ENCODE measurements at regions not wholly inside any gene's neighbourhood (a gene's known extent, or its start where the extent isn't known, plus 50 kb on each side); places are given as distances from the start of the nearest gene placed in this dataset.

DNA sequence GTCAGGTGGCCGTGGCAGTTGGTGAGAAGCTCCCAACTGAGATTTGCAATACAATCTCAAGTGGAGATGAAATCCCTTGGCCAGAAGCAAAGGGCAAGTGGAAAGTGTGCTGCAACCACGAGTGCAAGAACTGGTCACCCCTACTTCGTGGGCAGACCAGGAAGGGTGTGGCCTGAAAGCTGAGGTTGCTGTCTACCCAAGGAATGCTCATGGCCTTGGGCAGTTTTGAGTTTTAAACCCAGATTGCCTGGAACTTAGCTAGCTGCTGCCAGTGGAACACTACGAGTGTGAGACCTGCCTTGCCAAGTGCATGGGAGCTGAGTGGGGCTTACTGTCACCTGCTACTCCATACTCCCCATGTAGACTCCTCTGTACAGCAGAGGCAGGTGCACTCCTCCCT is 113.3 kb upstream of the FAT3 start:
- Mint-ChIP-seq H3K9me3 (peaks cover 20% of the 10 kb centered on the region), H3K4me3 (no peak overlapping the region), H3K27me3 (ENCODE audit: low read depth) (no peaks in the 10 kb centered on the region), H3K4me1 (no peaks in the 10 kb centered on the region), H3K36me3 (ENCODE audit: low read depth) (peaks cover 6% of the 10 kb centered on the region), H3K27ac (no peak overlapping the region)
- TF ChIP-seq, protein P1, sequence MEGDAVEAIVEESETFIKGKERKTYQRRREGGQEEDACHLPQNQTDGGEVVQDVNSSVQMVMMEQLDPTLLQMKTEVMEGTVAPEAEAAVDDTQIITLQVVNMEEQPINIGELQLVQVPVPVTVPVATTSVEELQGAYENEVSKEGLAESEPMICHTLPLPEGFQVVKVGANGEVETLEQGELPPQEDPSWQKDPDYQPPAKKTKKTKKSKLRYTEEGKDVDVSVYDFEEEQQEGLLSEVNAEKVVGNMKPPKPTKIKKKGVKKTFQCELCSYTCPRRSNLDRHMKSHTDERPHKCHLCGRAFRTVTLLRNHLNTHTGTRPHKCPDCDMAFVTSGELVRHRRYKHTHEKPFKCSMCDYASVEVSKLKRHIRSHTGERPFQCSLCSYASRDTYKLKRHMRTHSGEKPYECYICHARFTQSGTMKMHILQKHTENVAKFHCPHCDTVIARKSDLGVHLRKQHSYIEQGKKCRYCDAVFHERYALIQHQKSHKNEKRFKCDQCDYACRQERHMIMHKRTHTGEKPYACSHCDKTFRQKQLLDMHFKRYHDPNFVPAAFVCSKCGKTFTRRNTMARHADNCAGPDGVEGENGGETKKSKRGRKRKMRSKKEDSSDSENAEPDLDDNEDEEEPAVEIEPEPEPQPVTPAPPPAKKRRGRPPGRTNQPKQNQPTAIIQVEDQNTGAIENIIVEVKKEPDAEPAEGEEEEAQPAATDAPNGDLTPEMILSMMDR (IDR thresholded peaks at IDR 0.05; ENCODE audit: unreplicated experiment in 3 of 3): no peak

- H3K4me3 Mint-ChIP-seq: no peak overlapping the region
- H3K9me3 Mint-ChIP-seq: peaks cover 12% of the 10 kb centered on the region
- H3K4me1 Mint-ChIP-seq: no peaks in the 10 kb centered on the region
- no peak overlapping the region for H3K27ac Mint-ChIP-seq
- TF ChIP-seq, protein P1 (IDR thresholded peaks at IDR 0.05; ENCODE audit: unreplicated experiment in 3 of 3): no peak
- peaks cover 6% of the 10 kb centered on the region for H3K36me3 Mint-ChIP-seq (ENCODE audit: low read depth)
- H3K27me3 Mint-ChIP-seq (ENCODE audit: low read depth): no peaks in the 10 kb centered on the region
These were observed 115.2 kb upstream of the FAT3 start for GRCh38 chr11:92109466-92109865.

- no peaks in the 10 kb centered on the region for H3K36me3 Mint-ChIP-seq (ENCODE audit: low read depth)
- no peaks in the 10 kb centered on the region for H3K9me3 Mint-ChIP-seq
- no peaks in the 10 kb centered on the region for H3K27me3 Mint-ChIP-seq (ENCODE audit: low read depth)
- TF ChIP-seq, protein P1 (IDR thresholded peaks at IDR 0.05; ENCODE audit: unreplicated experiment in 3 of 3): no peak
- H3K4me3 Mint-ChIP-seq: no peak overlapping the region
- no peak overlapping the region for H3K27ac Mint-ChIP-seq
- peaks cover under 1% of the 10 kb centered on the region for H3K4me1 Mint-ChIP-seq
These were observed 117.3 kb upstream of the FAT3 start for GRCh38 chr11:92107331-92107730.

DNA sequence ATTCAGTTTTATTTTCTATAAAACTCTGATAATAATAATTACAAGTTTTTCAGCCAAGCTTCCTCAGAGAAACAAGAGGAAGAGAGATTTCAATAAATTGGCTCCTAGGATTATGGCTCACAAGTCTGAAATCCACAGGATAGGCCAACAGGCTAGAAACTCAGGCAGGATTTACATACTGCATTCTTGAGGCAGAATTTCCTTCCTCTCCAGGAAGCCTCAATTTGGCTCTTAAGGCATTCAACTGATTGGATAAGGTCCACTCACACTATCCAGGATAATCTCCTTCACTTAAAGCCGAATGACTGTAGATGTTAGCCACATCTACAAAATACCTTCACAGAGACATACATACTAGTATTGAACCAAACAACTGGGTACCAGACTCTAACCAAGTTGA is 120.3 kb upstream of the FAT3 start:
- TF ChIP-seq, protein P1 (IDR thresholded peaks at IDR 0.05; ENCODE audit: unreplicated experiment in 3 of 3): no peak
- Mint-ChIP-seq H3K36me3 (ENCODE audit: low read depth) (no peaks in the 10 kb centered on the region), H3K4me3 (no peak overlapping the region)

GRCh38 chr11:92101920-92102319 is 122.7 kb upstream of the FAT3 start:
- peaks cover 6% of the 10 kb centered on the region for H3K4me1 Mint-ChIP-seq
- no peak overlapping the region for H3K4me3 Mint-ChIP-seq
- H3K27me3 Mint-ChIP-seq (ENCODE audit: low read depth): no peaks in the 10 kb centered on the region
- H3K9me3 Mint-ChIP-seq: peaks cover 2% of the 10 kb centered on the region
- TF ChIP-seq, protein P1 (IDR thresholded peaks at IDR 0.05; ENCODE audit: unreplicated experiment in 3 of 3): no peak
- no peak overlapping the region for H3K27ac Mint-ChIP-seq
- no peaks in the 10 kb centered on the region for H3K36me3 Mint-ChIP-seq (ENCODE audit: low read depth)

More for the DNA sequence above, 120.3 kb upstream of the FAT3 start:
- Mint-ChIP-seq H3K27me3 (ENCODE audit: low read depth) (no peaks in the 10 kb centered on the region), H3K4me1 (peaks cover 6% of the 10 kb centered on the region), H3K27ac (no peak overlapping the region), H3K9me3 (no peaks in the 10 kb centered on the region)

GRCh38 chr11:92099183-92099582 is 125.4 kb upstream of the FAT3 start:
- no peak overlapping the region for H3K27ac Mint-ChIP-seq
- H3K9me3 Mint-ChIP-seq: peaks cover 6% of the 10 kb centered on the region
- H3K4me3 Mint-ChIP-seq: no peak overlapping the region
- H3K4me1 Mint-ChIP-seq: peaks cover 6% of the 10 kb centered on the region
- H3K36me3 Mint-ChIP-seq (ENCODE audit: low read depth): no peaks in the 10 kb centered on the region
- TF ChIP-seq, protein P1 (IDR thresholded peaks at IDR 0.05; ENCODE audit: unreplicated experiment in 3 of 3): no peak
- H3K27me3 Mint-ChIP-seq (ENCODE audit: low read depth): no peaks in the 10 kb centered on the region

All from nephron (organoid).